HG02970 (cell line): ENCODE measurements at regions not wholly inside any gene's neighbourhood (a gene's known extent, or its start where the extent isn't known, plus 50 kb on each side); places are given as distances from the start of the nearest gene placed in this dataset.

Experiments
- ATAC-seq: cut with Tn5 transposase; IDR thresholded peaks from one replicate; pipeline ENCODE4 v1.9.1; 2021; ENCODE audit warnings: mild to moderate bottlenecking, moderate library complexity, moderate number of reproducible peaks; ENCODE audit not compliant: unreplicated experiment, low FRiP score

GRCh38 chr3:46114323-46114988 lies 87.2 kb upstream of the XCR1 start:
- ATAC-seq: no peak

- ATAC-seq: no peak
Measured at GRCh38 chr3:46113608-46114007, 86.3 kb upstream of the XCR1 start.

- no peak for ATAC-seq
Measured at GRCh38 chr3:46112984-46113383, 85.7 kb upstream of the XCR1 start.

DNA sequence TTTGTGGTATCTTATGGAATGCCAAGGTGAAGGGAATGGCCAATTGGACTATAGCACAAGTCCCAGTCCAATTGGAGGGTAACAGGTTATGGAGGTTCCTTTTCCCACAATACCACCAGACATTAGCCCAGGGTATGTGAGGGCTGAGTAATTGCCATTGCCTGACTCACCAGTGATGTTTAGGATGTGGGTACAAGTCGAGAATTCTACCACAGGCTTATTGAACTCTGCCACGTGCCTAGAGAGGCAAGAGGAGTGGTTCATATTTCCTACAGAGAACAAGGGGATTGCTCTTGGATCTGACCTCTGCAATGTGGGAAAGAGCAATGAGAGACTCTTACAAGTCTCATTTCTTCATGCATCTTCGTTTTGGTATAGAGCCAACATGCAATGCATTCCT lies 85.0 kb upstream of the XCR1 start:
- ATAC-seq: no peak

DNA sequence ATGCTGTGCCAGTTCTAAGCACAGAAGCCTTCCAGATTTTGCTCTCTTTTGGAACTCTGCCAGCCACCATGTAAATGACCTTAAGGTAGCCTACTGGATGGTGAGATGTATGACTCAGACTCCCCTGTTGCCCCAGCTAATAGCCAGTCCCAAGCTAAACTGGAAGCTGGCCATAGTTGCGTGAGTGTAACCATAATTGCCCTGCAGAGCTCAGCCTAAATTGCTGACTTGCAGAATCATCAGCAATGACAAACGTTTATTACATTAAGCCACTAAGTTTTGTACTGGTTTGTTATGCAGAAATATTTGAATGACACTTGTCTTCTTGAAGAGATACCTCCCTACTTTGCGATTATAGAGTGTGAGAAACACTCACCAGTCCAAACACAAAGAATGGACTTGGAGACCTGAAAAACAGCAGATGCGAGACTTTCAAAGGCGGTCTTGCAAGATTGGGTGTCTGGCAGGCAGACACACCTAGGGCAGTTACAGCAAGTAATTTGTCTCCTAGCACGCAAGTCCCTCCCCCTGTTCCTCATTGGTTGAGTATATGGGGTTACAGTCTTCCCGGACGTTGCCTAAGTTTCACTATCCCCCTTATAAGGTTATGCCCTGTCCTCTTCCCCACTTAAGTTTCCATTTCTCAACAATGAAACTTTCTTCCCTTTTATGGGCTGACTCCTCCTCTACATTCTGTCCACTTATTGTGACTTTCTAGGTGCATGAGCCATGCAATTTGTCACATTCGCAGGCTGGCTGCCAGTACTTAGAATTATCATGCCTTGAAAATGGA lies 83.6 kb upstream of the XCR1 start:
- ATAC-seq: peak; percentile 60

- ATAC-seq: no peak
Measured at GRCh38 chr3:46107682-46108081, 80.4 kb upstream of the XCR1 start.

- ATAC-seq: no peak
Measured at GRCh38 chr3:46105306-46105919, 78.1 kb upstream of the XCR1 start.

DNA sequence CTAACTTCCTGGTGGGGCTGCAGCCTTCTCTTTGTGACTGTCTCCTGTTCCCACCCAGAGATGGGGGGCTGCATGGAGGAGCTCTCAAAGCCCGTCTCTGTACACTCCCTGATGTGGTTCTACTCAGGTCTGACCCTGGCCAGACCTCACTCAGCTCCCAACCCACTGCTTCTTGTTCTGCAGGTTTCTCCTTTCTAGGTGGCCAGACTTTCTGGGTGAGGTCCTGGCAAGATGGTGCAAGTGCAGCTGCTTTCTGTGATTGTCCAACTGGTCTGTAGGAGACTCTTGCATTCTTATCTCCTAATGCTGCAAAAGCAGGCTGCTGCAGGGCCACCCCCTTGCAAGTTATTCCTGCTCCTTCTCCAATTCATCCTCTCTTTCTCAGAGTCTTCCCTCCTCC lies 77.4 kb upstream of the XCR1 start:
- ATAC-seq: no peak

DNA sequence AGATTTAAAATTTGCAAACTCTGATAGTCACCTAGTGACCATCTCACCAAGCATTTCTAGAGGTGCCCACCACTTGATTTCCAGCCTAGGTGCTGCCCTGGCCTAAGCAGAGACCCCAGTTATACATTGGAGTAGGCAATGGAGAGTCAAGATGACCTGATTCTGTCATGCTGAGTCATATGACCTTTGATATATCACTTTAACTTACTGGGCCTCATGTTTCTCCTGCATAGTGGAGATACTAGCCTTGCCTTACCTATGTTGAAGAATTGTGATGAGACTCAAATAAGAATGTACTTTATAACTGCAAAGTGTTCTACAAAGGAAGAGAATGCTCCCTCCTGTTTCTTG lies 75.5 kb upstream of the XCR1 start:
- no peak for ATAC-seq

GRCh38 chr3:46102059-46102779 lies 74.9 kb upstream of the XCR1 start:
- no peak for ATAC-seq

- no peak for ATAC-seq
Measured at GRCh38 chr3:46100812-46101211, 73.5 kb upstream of the XCR1 start.

DNA sequence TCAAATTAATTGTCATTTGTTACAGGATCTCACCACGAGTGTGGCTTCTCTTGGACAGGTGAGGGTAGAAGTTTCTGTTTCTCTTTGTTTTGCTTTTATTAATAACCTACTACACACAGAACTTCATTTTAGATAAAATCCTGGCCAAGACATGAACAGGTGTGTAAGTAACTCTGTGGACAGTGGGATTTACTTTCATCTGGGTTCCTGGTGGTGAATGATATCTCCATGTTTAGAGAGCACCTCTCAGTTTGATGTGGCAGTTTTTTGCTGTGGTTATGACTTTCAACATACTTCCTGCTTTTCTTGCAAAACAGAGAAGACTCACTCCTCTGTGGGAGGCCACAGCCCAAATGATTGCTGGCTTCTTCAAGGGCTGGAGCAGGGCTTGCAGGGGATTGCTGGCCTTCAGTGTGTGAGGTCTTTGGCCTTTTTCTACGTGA lies 71.1 kb upstream of the XCR1 start:
- no peak for ATAC-seq

GRCh38 chr3:46097691-46098241 lies 70.5 kb upstream of the XCR1 start:
- no peak for ATAC-seq

- no peak for ATAC-seq
Measured at GRCh38 chr3:46096781-46097180, 69.5 kb upstream of the XCR1 start.

DNA sequence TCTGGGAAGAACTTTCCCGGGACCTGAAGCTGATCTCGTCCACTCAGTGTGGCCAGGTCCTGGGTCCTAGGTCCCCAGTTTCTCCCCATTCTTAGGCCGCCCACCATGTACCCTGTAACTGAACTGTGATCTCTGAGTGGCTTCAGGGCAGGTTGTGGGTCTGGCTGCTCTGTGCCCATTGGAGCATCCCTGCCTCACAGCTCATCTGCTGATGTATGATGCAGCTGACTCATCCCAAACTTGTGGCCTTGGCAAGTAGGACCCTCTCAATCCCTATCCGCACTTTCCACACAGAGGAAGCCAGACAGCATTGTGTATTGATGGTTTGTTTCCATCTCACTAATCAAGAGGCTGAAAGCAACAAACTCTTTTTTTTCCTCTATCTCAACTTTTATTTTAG lies 69.1 kb upstream of the XCR1 start:
- ATAC-seq: no peak

DNA sequence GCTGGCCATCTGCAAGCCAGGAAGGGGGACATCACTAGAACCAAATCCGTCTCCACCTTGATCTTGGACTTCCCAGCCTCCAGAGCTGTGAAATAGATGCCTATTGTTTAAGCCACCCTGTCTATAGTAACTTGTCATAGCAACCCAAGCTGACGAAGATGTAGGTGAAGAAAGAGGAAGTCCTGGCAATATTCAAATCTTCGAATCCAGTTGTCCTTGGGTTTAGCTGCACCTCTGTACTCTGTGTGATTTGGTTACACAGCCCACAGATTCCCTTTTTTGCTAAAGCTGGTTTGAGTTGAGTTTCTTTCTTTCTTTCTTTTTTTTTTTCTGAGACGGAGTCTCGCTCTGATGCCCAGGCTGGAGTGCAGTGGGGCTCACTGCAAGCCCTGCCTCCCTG lies 68.0 kb upstream of the XCR1 start:
- ATAC-seq: peak; percentile 43

GRCh38 chr3:46094506-46094905 lies 67.2 kb upstream of the XCR1 start:
- ATAC-seq: no peak

GRCh38 chr3:46093966-46094365 lies 66.7 kb upstream of the XCR1 start:
- ATAC-seq: no peak

- ATAC-seq: no peak
Measured at GRCh38 chr3:46093327-46093942, 66.2 kb upstream of the XCR1 start.

DNA sequence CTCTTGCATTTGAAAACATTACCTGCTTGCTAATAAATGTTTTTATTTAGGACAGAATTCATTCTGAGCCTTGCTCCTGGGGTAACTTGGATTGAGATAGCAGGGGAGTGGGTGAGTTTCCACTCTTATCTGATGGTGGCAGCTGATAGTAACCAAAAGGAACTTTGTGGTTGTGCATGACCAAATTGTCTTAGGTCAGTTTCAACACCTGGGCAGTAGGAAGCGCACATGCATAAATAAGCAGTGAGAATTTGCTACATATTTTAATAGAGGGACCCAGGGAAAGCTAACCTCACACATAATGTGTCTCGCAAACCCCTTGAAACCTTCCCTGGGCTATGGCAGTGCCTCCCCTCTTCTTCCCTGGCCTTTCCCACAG lies 65.4 kb upstream of the XCR1 start:
- ATAC-seq: no peak
